NCI-H748 (cell line): ENCODE measurements at regions not wholly inside any gene's neighbourhood (a gene's known extent, or its start where the extent isn't known, plus 50 kb on each side); places are given as distances from the start of the nearest gene placed in this dataset.

Source experiments
- DNase-seq: peaks from one replicate; lab custom pipeline; 2025; ENCODE audit not compliant: unreplicated experiment; lab: John Stamatoyannopoulos, UW

DNA sequence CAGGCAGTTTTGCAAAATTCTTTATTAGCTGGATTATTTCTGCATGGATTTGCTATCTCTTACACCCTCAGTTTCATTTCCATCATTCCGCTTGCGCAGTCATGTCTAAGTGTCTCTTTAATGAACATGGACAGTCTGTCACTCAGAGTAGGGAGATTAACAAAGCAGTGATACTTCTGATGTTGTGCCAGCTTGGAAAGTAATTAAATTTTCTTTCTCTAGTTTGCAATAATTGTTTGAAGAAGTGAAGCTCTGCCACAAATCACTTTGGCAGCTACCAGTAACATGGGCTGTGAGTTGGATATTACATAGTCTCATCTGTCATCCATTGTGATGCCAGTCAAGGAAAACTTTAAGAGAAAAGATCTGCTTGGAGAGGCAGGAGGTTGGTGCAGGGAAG lies 324.8 kb upstream of the NWD2 start:
- DNase-seq = no peak

DNA sequence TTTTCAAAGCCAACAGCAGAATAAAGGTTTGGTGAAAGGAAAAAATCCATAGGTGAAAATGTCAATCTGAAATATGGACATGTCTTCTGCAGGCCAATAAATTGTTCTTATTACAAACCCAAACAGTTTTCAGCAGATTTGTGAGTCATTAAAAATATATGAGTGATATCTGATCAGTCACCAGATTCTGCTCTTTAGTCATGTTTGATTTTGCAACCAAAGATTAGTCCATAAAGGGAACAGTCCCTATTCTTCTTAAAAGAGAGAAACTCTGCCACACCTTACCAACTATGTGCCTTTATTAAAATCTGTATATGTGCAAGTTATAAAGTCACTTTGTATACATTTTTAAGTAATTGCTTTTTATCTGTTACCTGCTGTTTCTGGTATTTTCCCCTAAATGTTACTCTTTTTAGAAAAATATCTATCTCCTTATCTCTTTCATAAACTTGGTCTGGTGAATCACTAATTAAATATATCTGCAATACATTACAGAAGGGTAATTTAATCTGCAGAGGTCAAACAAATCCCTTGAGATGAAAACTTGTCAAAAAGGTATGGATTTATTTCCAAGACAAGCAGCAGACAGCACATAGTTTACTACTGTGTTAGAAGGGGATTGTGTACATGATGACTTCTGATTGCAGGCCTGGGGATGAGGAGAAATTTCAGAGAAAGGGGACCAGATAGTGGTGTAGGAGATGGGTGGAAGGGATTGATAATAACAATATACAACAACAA lies 322.9 kb upstream of the NWD2 start:
- DNase-seq = no peak

DNA sequence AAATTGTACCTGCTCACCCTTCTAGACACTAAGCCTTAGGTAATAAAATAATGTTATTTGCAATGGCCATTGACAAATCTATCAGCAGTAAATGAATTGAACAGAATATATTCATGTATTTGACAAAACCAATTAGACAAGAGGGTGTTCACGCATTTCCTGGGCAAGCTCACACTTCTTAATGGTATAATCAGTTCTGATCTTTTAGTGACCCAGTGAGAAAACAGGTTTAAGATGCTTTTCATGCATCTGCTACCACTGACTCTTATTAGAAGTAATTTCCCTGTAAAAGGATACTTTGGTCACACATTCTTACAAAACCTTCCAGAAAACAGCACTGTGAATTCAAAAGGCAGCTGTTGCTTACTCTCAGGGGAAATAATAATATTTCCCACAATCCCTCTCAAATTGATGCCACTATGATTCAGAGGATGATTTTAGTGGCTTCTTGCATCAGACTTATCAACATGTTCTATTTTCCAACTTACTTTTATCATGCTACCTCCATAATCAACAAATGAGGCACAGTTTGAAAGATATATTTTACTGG lies 313.9 kb upstream of the NWD2 start:
- no peak for DNase-seq

DNA sequence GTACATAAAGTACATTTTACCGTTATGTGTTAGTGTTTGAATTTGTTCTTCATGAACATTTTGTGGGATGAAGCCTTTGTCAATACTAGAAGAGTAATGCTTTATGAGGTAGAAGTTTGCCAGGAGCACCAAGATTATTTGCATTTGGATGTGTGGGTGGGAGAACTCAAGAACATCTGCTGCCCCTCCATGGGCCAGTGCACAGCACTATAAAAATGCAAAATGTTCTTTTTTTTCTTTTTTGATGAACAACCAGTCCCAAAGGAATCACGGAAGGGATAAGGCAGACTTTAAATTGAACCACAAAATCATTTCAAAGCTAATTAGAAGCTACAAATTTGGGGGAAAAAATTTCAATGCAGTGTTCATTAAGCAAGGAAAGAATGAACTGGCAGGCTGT lies 300.3 kb upstream of the NWD2 start:
- DNase-seq = no peak

DNA sequence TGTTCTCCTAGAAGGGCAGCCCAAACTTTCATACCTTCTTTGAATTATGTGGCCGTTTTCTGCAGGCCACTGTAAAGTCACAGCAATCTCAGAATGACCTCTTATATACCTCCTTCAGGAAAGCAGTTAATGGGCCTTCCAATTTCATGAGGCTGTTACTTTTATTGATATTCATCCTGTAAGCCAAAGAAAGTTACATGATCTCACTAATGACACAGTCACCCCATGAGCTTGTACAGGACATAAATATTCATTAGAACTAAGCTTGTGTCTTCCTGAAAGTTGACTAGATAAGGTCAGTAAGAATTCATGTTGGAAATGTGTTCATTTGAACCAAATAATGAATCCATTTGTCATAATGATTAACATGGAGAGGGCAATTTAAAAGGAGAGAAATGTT lies 283.1 kb upstream of the NWD2 start:
- no peak for DNase-seq

DNA sequence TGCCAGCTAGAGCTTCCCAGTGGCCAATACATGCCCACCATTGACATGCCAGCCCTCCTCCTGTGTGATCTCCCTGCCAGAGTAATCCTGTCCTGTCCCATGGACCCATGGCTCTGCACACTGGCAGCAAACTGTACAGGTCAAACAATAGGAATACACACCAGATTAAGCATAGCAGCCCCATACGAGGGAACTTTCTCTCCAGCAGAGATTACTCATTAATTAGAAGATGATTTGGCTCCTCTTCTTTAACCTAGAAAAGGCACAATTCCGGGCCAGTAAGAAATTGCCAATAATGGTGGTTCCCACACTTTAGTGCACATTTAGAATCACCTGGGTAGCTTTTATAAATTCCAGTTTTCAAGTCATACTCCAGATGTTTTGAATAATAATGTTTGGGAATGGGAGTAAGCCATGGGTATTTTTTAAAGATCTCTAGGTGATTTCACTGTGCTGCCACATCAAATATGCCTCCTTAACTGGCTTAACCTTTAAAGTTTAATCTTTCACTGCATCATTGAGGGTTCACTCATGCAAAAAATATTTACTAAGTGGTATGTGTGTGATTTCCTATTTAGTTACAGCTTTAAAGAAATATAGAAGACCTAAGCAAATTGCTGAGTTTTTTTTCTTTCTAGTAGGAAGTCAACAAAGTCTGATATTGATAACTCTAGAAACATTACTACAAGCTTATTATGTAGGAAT lies 277.6 kb upstream of the NWD2 start:
- DNase-seq = no peak

DNA sequence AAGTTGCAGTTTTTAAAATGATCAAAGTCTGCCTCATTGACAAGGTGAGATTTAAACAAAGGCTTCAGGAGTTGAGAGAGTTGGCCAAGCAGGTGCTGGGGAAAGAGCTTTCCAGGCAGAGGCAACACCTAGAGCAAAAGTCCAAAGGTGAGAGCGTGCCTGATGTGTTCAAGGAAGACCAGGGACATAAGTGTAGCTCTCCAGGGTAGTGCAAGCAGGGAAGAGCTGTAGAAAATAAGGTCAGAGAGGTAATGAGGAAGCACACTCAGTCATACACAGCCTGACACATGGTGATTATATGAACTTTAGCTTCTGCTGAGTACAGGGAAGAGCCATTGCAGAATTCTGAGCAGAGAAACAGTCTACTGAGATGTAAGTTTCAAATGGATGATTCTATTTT lies 265.0 kb upstream of the NWD2 start:
- DNase-seq = no peak

DNA sequence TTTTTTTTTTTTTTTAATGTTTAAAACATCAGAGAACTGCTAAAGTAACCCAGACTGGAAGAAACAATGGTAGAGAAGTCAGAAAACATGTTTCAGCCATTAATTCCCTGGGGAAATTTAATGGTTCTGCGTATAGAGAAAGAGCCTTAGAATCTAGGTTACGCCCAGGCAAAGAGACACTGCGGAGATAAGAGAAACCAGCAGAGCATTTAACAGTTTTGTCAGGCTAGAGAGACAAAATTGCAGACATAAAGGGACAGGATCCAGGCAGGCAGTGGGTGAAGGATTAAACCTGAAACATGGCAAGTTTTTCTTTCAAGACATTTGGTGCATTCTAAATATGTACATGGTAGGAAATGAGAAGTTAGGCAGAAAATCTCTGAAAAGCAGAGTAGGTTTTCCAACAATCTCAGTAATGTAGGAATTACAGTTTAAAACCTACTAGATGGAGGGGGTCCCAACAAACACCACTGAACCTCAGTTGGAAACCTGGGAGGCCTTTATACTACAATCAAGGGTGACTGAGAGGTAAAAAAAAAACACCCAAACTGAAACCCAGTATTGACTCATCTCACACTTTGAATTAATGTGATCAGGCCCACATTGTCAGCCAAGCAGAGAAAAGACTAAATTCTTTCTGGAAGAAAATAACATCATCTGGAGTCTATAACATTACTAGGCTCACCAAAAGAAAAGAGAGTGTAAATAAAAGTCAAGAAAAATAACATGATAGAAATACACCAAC lies 254.2 kb upstream of the NWD2 start:
- no peak for DNase-seq

DNA sequence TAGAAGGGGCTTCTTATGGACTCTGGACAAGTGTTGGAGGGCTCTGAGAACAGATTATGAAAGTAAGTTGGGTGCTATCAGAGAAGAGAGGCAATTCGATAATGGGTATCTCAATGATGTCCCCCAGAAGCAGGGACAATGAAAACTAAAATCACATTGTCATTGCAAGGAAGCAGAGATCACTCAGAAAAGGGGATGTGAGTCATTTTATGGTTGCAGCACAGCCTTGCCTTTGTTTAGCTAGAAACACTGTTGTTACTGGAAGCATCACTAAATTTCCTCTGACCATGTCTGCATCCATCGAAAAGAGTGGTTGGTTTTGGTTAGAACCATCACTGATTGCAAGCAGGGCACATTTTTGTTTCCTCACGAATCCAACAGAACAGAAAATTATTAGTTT lies 246.8 kb upstream of the NWD2 start:
- DNase-seq = no peak

DNA sequence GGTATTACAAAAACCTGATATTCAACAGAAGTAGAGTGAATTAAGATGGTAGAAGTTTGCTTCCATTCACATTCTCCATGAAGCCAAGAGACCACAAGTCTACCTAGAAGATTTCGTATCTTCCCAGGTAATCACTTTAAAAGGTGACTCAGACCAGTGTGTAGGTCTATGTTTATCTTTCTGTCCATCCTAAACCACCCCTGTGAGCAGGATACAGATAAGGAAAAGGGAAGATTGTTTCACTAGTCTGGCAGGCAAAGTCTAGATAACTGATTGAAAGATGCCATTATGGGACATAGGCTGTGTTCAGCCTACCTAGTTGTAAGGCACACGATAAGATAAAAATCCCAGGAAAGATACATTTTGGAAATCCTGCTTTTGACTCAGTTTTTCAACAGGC lies 244.3 kb upstream of the NWD2 start:
- no peak for DNase-seq

DNA sequence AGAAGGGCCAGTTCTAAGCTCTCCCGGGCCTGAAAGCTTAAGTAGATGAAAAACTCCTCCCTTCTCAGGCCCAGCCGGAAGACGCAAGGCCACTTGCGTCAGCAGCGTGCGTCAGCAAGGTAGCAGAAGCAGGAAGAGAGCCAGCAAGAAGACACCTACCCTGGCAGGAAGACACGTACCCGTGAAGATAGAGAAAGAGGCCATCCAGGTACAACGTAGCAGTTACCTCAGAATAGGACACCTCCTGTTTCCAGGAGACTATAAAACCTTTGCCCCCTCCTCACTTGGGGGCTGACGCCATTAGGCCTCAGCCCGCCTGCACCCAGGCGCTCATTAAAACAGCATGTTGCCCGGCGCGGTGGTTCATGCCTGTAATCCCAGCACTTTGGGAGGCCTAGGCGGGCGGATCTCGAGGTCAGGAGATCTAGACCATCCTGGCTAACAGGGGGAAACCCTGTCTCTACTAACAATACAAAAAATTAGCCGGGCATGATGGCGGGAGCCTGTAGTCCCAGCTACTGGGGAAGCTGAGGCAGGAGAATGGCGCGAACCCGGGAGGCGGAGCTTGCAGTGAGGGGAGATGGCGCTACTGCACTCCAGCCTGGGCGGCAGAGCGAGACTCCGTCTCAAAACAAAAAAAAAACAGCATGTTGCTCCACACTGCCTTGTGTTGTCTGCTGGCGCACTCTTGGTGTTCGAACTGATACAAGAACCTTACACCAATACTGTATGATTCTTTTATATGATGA lies 242.7 kb upstream of the NWD2 start:
- no peak for DNase-seq

DNA sequence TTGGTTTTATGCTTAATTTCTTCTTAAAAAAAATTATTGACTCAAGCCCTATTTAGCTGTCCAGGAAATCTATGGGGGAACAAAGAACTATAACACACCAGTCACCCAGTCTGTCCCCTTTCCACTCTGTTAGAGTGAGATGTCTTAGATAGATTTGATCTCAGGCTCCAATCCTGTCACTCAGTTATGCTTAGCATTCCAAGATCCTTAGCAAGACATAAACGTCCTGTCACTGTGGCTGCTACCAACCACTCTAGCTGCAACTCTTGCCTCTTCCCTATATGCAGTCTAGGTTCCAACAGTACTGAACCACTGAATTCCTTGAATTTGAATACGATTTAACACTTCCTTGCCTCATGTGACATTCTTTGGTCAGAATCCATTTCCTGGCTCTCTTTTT lies 241.9 kb upstream of the NWD2 start:
- DNase-seq = no peak

DNA sequence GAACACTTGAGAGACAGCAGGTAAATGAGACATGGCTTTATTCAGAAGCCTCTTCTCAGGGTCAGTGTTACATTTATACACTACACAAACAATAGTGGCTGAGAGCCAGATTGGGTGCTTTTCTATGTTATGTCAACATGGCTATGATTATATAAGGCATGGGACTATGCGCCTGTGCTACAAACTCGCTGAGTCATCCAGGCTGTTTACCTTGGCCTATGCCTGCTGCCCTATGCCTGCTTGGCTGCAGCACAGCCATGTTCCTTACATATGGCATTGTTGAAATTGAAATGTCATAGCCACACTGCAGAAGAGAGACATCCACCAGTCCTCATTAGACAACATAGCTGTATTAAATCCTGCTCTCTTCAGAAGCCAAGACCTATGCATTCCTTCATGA lies 236.3 kb upstream of the NWD2 start:
- DNase-seq = peak; percentile 94

DNA sequence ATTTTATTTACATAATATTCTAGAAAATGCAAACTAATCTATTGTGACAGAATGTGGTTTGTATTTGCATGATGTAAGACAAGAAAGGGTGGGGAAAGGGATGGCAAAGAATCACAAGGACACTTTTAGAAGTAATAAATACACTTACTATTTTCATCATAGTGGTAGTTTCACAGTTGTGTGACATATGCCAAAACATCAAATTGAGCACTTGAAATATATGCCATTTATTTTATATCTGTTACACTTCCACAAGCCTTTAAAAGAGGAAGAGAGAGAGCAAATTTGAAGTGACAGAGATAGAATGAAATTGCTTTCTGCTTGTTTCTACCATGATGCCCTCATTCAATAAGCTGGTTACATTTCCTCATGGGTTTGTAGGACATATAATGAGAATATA lies 230.0 kb upstream of the NWD2 start:
- no peak for DNase-seq

DNA sequence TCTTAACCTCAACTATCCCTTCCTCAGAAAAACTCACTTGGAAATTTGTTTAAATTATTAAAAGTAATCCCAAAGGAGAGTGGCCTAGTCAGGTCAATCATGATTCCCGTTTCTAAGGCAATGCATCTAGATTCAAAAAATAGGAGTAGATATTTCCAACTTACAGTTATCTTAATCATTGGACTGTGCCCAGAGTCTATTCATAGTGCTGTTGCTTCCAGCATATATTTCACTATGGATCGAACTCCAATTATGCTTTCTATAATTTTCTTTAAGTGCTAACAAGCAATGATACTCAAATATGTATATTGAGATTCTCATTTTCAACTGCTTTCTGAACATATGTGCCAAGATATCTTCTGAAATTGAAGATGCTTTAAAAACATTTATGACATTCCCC lies 229.2 kb upstream of the NWD2 start:
- DNase-seq = no peak

DNA sequence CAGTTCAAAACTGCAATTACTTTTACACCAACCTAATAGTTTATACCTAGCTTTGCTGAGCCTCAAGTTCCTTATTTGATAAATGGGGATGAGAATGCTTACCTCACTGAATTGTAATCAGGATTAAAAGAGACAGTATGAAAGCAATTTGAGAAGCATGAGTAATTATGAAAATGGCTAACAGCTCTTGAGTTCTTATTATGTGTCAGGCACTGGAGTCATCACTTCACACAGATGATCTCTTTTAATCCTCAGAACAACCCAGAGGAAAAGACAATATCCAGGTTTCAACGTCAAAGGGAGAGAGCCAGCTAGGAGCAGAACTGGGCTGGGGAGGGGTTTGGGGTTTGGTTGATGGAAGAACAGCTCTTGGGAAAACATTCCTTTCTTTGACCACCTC lies 221.0 kb upstream of the NWD2 start:
- peak; percentile 8 for DNase-seq

DNA sequence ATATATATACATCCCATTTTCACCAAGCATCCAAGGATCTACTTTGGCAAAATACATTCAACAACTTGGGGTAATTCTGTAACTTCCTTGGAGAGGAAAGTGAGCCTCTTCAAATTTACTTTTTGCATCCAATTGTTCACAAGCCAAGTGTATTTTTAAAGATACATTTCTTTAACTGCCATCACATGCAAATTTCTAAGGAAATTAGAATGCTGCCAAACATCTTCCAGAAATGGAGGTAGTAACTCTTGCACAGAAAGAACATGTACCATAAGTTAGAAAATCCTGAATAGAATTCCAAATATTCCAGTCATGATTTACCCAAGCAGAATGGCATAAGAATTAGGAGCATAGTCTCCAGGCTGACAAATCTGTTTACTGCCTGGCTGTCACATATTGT lies 220.5 kb upstream of the NWD2 start:
- no peak for DNase-seq

DNA sequence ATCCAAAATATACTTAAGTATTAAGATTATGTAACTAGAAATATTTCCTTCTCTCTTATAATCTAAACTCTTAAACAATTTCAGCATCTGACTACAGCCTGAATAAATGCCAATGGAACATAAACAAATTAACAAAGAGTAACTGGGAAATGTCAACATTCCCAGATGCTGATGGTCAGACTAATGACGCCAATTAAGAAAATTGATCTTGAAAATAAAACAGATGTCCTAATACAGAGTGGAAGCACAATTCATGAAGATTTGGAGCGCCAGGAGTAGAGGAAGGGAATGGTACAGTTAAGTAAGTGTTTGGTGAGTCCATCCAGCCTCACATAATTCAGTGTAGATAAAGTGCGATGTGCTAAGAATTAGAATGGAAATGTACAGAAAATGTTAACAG lies 203.7 kb upstream of the NWD2 start:
- peak; percentile 30 for DNase-seq

DNA sequence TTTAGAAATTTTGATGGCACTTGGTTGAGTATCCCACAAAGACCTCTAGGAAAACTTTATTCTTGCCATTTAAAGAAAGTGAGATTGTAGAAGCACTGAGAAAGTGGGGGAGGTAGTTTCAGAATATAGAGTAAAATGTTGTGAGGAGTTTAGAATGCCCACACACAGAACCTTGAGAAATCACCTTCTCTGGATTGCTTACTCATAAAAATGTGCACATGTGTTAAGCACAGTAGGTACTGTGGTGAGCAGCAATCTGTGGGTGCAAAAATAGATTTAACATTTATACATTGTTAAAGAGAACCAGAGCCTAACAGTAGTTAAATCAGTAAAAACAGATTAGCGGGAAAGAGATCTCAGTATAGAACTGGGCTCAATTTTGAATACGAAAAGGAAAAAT lies 201.2 kb upstream of the NWD2 start:
- no peak for DNase-seq

DNA sequence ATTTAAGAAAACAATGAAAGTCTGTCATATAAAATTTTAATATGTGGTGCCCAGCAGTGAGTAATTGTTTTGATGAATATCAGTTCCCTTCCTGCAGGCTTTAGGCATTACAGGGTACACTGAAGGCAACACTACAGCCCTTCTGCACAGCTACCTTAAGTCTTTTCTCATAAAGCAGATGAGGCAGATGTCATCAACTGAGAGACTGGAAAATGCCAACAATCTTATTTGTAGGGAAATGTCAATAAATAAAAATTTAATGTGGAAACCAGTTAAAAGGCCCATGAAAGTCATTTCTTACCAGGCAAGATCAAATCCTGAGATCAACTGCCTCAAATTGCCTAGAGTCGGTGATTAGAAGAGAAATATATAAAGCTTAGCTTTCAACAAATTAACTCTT lies 193.4 kb upstream of the NWD2 start:
- DNase-seq = no peak

DNA sequence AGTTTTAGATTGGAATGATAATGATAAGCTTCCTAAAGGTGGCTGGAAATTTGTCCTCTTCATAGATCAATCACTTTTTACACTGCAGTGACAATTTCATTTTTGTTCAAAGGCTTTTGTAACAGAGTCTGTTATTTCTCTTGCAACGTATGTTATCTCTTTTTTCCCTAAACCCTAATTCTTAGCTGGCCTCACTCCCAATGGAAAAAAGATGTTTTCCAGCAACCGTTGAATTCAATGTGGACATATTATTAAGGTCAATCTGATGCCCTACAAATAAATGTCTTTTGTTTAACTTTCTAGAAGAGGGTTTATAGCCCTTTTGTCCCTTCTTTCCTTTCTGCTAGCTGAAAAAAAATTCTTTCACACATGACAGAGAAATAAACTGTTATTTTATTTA lies 192.7 kb upstream of the NWD2 start:
- DNase-seq = no peak
